ENCODE measurements at regions not wholly inside any gene's neighbourhood (a gene's known extent, or its start where the extent isn't known, plus 50 kb on each side); places are given as distances from the start of the nearest gene placed in this dataset.

DNA sequence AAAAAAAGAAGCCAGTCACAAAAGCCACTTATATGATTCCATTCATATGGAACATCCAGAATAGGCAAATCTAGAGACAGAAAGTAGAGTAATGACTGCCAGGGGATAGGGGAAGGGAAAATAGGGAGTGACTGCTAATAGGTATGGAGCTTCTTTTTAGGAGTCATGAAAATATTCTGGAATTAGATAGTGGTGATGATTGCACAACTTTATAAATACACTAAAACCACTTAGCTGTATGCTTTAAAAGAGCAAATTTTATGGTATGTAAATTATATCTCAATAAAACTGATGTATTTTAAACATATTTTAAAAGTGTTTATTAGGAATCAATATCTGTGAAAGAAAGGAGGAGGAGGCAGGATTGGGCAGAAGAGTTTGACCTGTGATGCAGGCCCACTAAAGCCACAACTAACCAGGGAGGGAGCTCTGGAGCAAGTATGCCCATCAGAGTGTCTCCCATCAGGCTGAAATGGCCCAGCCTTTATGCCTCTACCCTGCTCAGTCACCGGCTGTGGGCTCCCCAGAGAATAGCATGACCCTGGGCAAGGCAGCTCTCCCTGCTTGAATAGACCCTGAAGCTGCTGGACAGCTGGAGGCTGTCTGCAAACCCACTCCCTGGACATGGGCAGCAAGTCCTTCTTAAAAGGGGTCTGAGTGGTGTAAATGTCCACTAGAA is 96.0 kb upstream of the SLC44A1 start:
- H3K4me3 ChIP-seq (ENCODE audit: low read depth, low read length) = no peak overlapping the region
- H3K4me1 ChIP-seq = peaks cover 7% of the 10 kb centered on the region; the same call in 1 of the 2 replicates
- H3K27me3 ChIP-seq = no peaks in the 10 kb centered on the region
- no peaks in the 10 kb centered on the region for H3K9me3 ChIP-seq
- H3K36me3 ChIP-seq = no peaks in the 10 kb centered on the region
- peak; percentile 23 for DNase-seq
- TF ChIP-seq, protein P1, sequence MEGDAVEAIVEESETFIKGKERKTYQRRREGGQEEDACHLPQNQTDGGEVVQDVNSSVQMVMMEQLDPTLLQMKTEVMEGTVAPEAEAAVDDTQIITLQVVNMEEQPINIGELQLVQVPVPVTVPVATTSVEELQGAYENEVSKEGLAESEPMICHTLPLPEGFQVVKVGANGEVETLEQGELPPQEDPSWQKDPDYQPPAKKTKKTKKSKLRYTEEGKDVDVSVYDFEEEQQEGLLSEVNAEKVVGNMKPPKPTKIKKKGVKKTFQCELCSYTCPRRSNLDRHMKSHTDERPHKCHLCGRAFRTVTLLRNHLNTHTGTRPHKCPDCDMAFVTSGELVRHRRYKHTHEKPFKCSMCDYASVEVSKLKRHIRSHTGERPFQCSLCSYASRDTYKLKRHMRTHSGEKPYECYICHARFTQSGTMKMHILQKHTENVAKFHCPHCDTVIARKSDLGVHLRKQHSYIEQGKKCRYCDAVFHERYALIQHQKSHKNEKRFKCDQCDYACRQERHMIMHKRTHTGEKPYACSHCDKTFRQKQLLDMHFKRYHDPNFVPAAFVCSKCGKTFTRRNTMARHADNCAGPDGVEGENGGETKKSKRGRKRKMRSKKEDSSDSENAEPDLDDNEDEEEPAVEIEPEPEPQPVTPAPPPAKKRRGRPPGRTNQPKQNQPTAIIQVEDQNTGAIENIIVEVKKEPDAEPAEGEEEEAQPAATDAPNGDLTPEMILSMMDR (IDR thresholded peaks at IDR 0.05; ENCODE audit: low read depth, low read length) = peak; percentile 19; the same call in 1 of the 2 replicates

DNA sequence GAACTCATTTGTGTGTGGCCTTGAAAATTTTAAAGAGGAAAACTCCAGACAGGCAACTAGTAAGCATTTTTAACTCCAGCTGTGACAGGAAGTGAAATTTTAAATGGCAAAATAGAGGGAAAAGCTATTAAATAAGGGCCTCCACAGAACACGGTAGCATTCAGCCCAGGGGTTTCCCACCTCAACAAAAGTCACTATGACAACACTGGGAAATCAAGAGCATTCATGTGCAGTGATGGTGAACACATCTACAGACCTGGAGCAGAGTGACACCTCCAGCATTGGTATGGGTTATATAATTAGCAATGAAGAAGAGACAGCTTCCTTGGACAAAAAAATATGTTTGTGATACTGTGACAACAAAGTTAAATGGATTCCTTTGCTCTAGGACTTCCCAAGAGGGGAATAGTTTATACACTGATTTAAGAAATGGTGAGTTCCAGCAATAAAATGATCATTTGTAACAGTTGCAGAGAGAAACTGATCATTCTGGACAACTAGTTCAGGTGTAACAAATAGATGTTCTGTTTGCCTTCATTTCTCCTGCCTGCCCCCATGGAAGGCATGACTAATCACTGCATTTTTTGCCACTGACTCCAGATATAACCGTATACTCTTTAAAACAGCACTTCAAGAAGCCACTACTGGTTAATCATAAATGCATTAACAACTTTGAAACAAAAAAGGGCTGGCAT is 93.3 kb upstream of the SLC44A1 start:
- no peak overlapping the region for H3K4me3 ChIP-seq (ENCODE audit: low read depth, low read length)
- H3K27me3 ChIP-seq = no peaks in the 10 kb centered on the region
- no peak for DNase-seq
- TF ChIP-seq, protein P1 (IDR thresholded peaks at IDR 0.05; ENCODE audit: low read depth, low read length) = no peak
- no peaks in the 10 kb centered on the region for H3K36me3 ChIP-seq
- no peaks in the 10 kb centered on the region for H3K9me3 ChIP-seq
- H3K4me1 ChIP-seq = peaks cover 7% of the 10 kb centered on the region; the same call in 1 of the 2 replicates

DNA sequence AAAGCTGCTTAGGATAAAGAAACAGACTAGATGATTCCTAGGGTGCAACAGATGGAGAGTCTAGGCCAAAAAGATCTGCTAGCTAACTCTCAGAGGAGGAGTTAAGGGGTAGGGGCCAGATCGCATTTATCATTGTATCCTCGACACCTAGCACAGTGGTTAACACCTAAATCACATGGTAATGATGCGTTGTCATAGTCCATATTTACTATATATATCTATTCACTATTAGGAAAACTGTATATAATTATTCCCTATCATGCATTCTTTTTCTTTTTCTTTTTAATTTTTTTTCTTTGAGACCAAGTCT is 92.8 kb upstream of the SLC44A1 start:
- no peaks in the 10 kb centered on the region for H3K36me3 ChIP-seq
- H3K4me3 ChIP-seq (ENCODE audit: low read depth, low read length) = no peak overlapping the region
- no peak for DNase-seq
- H3K9me3 ChIP-seq = no peaks in the 10 kb centered on the region
- TF ChIP-seq, protein P1 (IDR thresholded peaks at IDR 0.05; ENCODE audit: low read depth, low read length) = no peak
- no peaks in the 10 kb centered on the region for H3K27me3 ChIP-seq
- peaks cover 2% of the 10 kb centered on the region; the same call in 1 of the 2 replicates for H3K4me1 ChIP-seq

DNA sequence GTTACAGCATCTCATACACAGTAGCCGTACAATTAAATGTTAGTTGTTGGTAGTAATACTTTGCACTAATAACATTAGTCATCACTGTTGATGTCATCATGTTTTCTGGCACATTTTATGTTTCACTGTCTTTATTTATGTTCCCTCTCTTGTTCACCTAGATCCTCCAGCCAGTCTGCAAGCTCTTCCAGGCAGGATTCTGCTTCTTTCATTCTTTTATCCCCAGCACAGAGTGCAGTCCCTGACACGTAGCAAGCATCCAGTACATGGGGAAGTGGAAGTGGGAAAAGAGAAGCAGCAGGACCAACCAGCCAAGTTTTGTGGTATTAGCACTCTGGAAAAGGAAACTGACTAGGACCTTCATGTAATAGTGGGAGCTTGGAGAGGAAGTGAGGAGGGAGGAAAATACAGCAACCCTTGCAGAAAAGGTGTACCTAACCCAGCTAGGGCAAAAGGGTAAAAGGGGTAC is 89.7 kb upstream of the SLC44A1 start:
- H3K4me3 ChIP-seq (ENCODE audit: low read depth, low read length) = no peak overlapping the region
- no peaks in the 10 kb centered on the region for H3K27me3 ChIP-seq
- no peaks in the 10 kb centered on the region for H3K4me1 ChIP-seq
- no peaks in the 10 kb centered on the region for H3K36me3 ChIP-seq
- TF ChIP-seq, protein P1 (IDR thresholded peaks at IDR 0.05; ENCODE audit: low read depth, low read length) = no peak
- no peak for DNase-seq
- no peaks in the 10 kb centered on the region for H3K9me3 ChIP-seq

GRCh38 chr9:105157171-105157583 is 87.3 kb upstream of the SLC44A1 start:
- DNase-seq = peak; percentile 62
- no peaks in the 10 kb centered on the region for H3K27me3 ChIP-seq
- H3K4me3 ChIP-seq (ENCODE audit: low read depth, low read length) = no peak overlapping the region
- H3K4me1 ChIP-seq = no peaks in the 10 kb centered on the region
- no peaks in the 10 kb centered on the region for H3K9me3 ChIP-seq
- H3K36me3 ChIP-seq = no peaks in the 10 kb centered on the region
- TF ChIP-seq, protein P1 (IDR thresholded peaks at IDR 0.05; ENCODE audit: low read depth, low read length) = peak; percentile 46

GRCh38 chr9:105158020-105158419 is 86.4 kb upstream of the SLC44A1 start:
- Histone ChIP-seq H3K27me3 (no peaks in the 10 kb centered on the region), H3K9me3 (no peaks in the 10 kb centered on the region), H3K4me1 (no peaks in the 10 kb centered on the region), H3K4me3 (ENCODE audit: low read depth, low read length) (no peak overlapping the region), H3K36me3 (no peaks in the 10 kb centered on the region)
- DNase-seq = no peak
- TF ChIP-seq, protein P1 (IDR thresholded peaks at IDR 0.05; ENCODE audit: low read depth, low read length) = no peak
